ENCODE measurements at regions not wholly inside any gene's neighbourhood (a gene's known extent, or its start where the extent isn't known, plus 50 kb on each side); places are given as distances from the start of the nearest gene placed in this dataset.

GRCh38 chr2:18129348-18129747 is 250.9 kb downstream of the KCNS3 start:
- no peak overlapping the region for H2BK20ac ChIP-seq (ENCODE audit: low read depth, low read length, poor library complexity, severe bottlenecking)
- H2AFZ ChIP-seq (ENCODE audit: low read length) = no peak overlapping the region
- H3K4me3 Mint-ChIP-seq = no peak overlapping the region
- no peaks in the 10 kb centered on the region for H3K9me3 Mint-ChIP-seq
- no peak overlapping the region for H3T11ph ChIP-seq (ENCODE audit: low read length)
- no peaks in the 10 kb centered on the region for H3K9me3 ChIP-seq (ENCODE audit: control insufficient read depth, low read depth, low read length)
- H2BK15ac ChIP-seq (ENCODE audit: low read depth, low read length) = no peak overlapping the region
- no peak overlapping the region for H3K27ac Mint-ChIP-seq
- H3K23me2 ChIP-seq (ENCODE audit: insufficient read length, low read depth, low read length, poor library complexity, severe bottlenecking) = no peaks in the 10 kb centered on the region
- no peak overlapping the region for H2BK5ac ChIP-seq (ENCODE audit: insufficient read length, low read length)
- H4K20me1 ChIP-seq (ENCODE audit: control insufficient read depth, insufficient read depth, insufficient read length) = no peaks in the 10 kb centered on the region
- no peak overlapping the region for H4K8ac ChIP-seq (replicated peaks; ENCODE audit: insufficient read length, low read depth, low read length)
- H3K27ac ChIP-seq (ENCODE audit: insufficient read length, low read depth, low read length) = no peak overlapping the region
- no peaks in the 10 kb centered on the region for H3K27me3 ChIP-seq (ENCODE audit: insufficient read depth, low read length)
- no peaks in the 10 kb centered on the region for H3K79me2 ChIP-seq (ENCODE audit: insufficient read depth, low read length)
- H3K23ac ChIP-seq (ENCODE audit: insufficient read length, low read depth, low read length) = no peak overlapping the region
- no peak overlapping the region for H3K9ac ChIP-seq (ENCODE audit: extremely low read depth, insufficient read length, low read length)
- H3K4me1 ChIP-seq (ENCODE audit: insufficient read depth, low read length) = no peaks in the 10 kb centered on the region
- no peaks in the 10 kb centered on the region for H3K4me1 Mint-ChIP-seq
- H4K5ac ChIP-seq (ENCODE audit: insufficient read length, low read depth, low read length) = no peak overlapping the region
- no peak overlapping the region for H3K4me2 ChIP-seq (ENCODE audit: insufficient read depth, insufficient read length, low read length)
- H2BK12ac ChIP-seq (ENCODE audit: insufficient read length, low read depth, low read length) = no peak overlapping the region
- H3K14ac ChIP-seq (ENCODE audit: insufficient read depth, low read length) = no peak overlapping the region
- no peak overlapping the region for H2BK120ac ChIP-seq (ENCODE audit: low read depth, low read length, poor library complexity, severe bottlenecking)
- no peaks in the 10 kb centered on the region for H3K27me3 Mint-ChIP-seq (ENCODE audit: low read depth)
- no peak for DNase-seq
- H3K36me3 Mint-ChIP-seq (ENCODE audit: insufficient read depth in 1 of 3, low read depth in 3 of 3) = no peaks in the 10 kb centered on the region
- no peak overlapping the region for H4K91ac ChIP-seq (ENCODE audit: insufficient read length, low read depth, low read length)
- H2AK5ac ChIP-seq (ENCODE audit: insufficient read length, low read length) = no peak overlapping the region
- no peak overlapping the region for H3K56ac ChIP-seq (ENCODE audit: insufficient read length, low read depth, low read length)
- no peak for TF ChIP-seq CTCF (conservative IDR thresholded peaks at IDR 0.05)
- H3K4ac ChIP-seq (ENCODE audit: low read depth, low read length) = no peak overlapping the region
- H3K79me1 ChIP-seq (ENCODE audit: insufficient read depth, low read depth, low read length, poor library complexity, severe bottlenecking) = no peaks in the 10 kb centered on the region
- H3K18ac ChIP-seq (ENCODE audit: insufficient read length, low read depth, low read length) = no peak overlapping the region
